Suprapubic skin (tissue), 4 donors: ENCODE measurements at regions not wholly inside any gene's neighbourhood (a gene's known extent, or its start where the extent isn't known, plus 50 kb on each side); places are given as distances from the start of the nearest gene placed in this dataset.

Experiments used
- CTCF ChIP-seq, 2 donors: fragments of 200-600 bp in 1 of 2; fragments of 450-650 bp in 1 of 2; sonication (generic) in 1 of 2; IDR thresholded peaks; one replicate each; pipeline ENCODE4 v1.5.1; 2016 to 2019; ENCODE audit warnings: antibody characterized with exemption in 2 of 2, mild to moderate bottlenecking in 1 of 2, moderate library complexity in 1 of 2
- POLR2A ChIP-seq, 2 donors: fragments of 450-650 bp; IDR thresholded peaks; one replicate each; pipeline ENCODE4 v1.6.1; 2017; ENCODE audit warnings: antibody characterized with exemption in 2 of 2, mild to moderate bottlenecking in 2 of 2, moderate library complexity in 2 of 2
- POLR2AphosphoS5 ChIP-seq, 3 donors: sonication (generic); formaldehyde crosslinking; IDR thresholded peaks; one replicate each; pipeline ENCODE4 v1.6.1; 2017; ENCODE audit warnings: antibody characterized with exemption in 3 of 3

GRCh38 chr5:82599030-82599429, 320.9 kb upstream of the RPS23 start:
- TF ChIP-seq CTCF (IDR thresholded peaks at IDR 0.05) (no peak), POLR2A (IDR thresholded peaks at IDR 0.05) (no peak), POLR2AphosphoS5 (IDR thresholded peaks at IDR 0.05) (no peak)
